SK-N-SH (cell line): ENCODE measurements at regions not wholly inside any gene's neighbourhood (a gene's known extent, or its start where the extent isn't known, plus 50 kb on each side); places are given as distances from the start of the nearest gene placed in this dataset.

Experiments
- EP300 ChIP-seq, 2 experiments: IDR thresholded peaks; 2 replicates each; pipeline versions ENCODE4 v1.4.0 to v1.6.1; 2012; ENCODE audit warnings: borderline replicate concordance in 1 of 2, low read depth in 1 of 2, low read length in 1 of 2
- FOSL2 ChIP-seq: IDR thresholded peaks from 2 replicates; pipeline ENCODE4 v1.4.0; 2012; ENCODE audit warnings: low read depth, mild to moderate bottlenecking, moderate library complexity, borderline replicate concordance
- FOXJ3 ChIP-seq: sonication (generic); formaldehyde crosslinking; IDR thresholded peaks from 2 replicates; pipeline ENCODE4 v1.5.1; 2020; ENCODE audit warnings: mild to moderate bottlenecking, missing genetic modification reagents
- NFIC ChIP-seq: IDR thresholded peaks from 2 replicates; pipeline ENCODE4 v1.4.0; 2012; ENCODE audit warnings: borderline replicate concordance
- RCOR1 ChIP-seq: fragments of 150-350 bp; IDR thresholded peaks from 2 replicates; pipeline ENCODE4 v1.6.1; 2017; ENCODE audit warnings: antibody characterized with exemption, low read length
- RFX5 ChIP-seq: IDR thresholded peaks from 2 replicates; pipeline ENCODE4 v1.6.1; 2012; ENCODE audit warnings: mild to moderate bottlenecking, improper control_type of control experiment, low read length
- USF1 ChIP-seq: IDR thresholded peaks from 2 replicates; pipeline ENCODE4 v1.4.0; 2012; ENCODE audit warnings: low read depth, borderline replicate concordance
- ZBTB33 ChIP-seq: IDR thresholded peaks from 2 replicates; pipeline ENCODE4 v1.4.0; 2012; ENCODE audit warnings: low read depth, borderline replicate concordance
- TF ChIP-seq, protein P1 (sequence below): fragments of 200-600 bp; sonication (generic); IDR thresholded peaks from 2 replicates; pipeline ENCODE4 v1.6.1; 2017; ENCODE audit warnings: antibody characterized with exemption, mild to moderate bottlenecking, moderate library complexity
- TF ChIP-seq, protein P2 (sequence below): IDR thresholded peaks from 2 replicates; pipeline ENCODE4 v1.6.1; 2012; ENCODE audit warnings: mild to moderate bottlenecking, low read depth, low read length, moderate library complexity

- TF ChIP-seq RCOR1, result no peak
- TF ChIP-seq, protein P1, sequence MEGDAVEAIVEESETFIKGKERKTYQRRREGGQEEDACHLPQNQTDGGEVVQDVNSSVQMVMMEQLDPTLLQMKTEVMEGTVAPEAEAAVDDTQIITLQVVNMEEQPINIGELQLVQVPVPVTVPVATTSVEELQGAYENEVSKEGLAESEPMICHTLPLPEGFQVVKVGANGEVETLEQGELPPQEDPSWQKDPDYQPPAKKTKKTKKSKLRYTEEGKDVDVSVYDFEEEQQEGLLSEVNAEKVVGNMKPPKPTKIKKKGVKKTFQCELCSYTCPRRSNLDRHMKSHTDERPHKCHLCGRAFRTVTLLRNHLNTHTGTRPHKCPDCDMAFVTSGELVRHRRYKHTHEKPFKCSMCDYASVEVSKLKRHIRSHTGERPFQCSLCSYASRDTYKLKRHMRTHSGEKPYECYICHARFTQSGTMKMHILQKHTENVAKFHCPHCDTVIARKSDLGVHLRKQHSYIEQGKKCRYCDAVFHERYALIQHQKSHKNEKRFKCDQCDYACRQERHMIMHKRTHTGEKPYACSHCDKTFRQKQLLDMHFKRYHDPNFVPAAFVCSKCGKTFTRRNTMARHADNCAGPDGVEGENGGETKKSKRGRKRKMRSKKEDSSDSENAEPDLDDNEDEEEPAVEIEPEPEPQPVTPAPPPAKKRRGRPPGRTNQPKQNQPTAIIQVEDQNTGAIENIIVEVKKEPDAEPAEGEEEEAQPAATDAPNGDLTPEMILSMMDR, result no peak
- TF ChIP-seq ZBTB33, result no peak
- no peak for TF ChIP-seq USF1
- TF ChIP-seq RFX5, result no peak
- no peak for TF ChIP-seq FOXJ3 (CRISPR knock-in tag)
- no peak for TF ChIP-seq FOSL2
- TF ChIP-seq, protein P2, sequence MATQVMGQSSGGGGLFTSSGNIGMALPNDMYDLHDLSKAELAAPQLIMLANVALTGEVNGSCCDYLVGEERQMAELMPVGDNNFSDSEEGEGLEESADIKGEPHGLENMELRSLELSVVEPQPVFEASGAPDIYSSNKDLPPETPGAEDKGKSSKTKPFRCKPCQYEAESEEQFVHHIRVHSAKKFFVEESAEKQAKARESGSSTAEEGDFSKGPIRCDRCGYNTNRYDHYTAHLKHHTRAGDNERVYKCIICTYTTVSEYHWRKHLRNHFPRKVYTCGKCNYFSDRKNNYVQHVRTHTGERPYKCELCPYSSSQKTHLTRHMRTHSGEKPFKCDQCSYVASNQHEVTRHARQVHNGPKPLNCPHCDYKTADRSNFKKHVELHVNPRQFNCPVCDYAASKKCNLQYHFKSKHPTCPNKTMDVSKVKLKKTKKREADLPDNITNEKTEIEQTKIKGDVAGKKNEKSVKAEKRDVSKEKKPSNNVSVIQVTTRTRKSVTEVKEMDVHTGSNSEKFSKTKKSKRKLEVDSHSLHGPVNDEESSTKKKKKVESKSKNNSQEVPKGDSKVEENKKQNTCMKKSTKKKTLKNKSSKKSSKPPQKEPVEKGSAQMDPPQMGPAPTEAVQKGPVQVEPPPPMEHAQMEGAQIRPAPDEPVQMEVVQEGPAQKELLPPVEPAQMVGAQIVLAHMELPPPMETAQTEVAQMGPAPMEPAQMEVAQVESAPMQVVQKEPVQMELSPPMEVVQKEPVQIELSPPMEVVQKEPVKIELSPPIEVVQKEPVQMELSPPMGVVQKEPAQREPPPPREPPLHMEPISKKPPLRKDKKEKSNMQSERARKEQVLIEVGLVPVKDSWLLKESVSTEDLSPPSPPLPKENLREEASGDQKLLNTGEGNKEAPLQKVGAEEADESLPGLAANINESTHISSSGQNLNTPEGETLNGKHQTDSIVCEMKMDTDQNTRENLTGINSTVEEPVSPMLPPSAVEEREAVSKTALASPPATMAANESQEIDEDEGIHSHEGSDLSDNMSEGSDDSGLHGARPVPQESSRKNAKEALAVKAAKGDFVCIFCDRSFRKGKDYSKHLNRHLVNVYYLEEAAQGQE, result no peak
- no peak for TF ChIP-seq EP300 (IDR thresholded peaks at IDR 0.05; ENCODE audit: borderline replicate concordance in 1 of 2, low read depth in 1 of 2, low read length in 1 of 2)
- no peak for TF ChIP-seq NFIC
These were observed 2236.0 kb upstream of the AGA start for GRCh38 chr4:179678093-179678814.
